ENCODE measurements at regions not wholly inside any gene's neighbourhood (a gene's known extent, or its start where the extent isn't known, plus 50 kb on each side); places are given as distances from the start of the nearest gene placed in this dataset.

DNA sequence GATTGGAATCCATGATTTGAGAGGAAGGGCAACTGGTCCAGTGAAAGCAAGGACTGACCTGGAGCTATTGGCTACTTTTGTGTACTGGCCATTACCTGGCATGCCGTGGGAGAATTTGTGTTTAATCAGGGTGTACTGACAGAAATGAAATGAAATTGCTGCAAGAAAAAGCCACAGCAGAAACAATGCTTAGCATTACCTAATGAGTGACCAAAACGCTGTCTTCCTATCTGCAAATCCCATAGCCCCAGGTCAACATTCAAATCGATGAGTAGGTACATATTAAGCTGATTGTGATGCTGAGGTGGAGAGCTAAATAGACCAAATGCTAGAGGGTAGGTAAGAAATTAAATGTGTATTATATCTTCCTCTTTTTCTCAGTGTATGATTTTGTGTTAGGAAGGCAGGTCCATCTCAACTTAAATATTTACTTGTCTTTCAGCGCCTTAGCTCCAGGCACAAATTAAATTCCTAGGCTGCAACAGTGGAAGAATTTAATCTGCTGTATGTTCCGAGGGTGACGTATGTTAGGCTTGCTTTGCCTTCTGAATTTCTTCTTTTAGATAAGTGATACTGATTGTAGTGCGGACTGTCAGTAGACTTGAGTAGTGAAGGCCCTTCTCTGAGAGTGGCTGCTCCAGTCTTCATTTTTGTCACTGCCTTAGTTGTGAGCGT lies 331.1 kb downstream of the SV2B start:
- TF ChIP-seq, protein P1, sequence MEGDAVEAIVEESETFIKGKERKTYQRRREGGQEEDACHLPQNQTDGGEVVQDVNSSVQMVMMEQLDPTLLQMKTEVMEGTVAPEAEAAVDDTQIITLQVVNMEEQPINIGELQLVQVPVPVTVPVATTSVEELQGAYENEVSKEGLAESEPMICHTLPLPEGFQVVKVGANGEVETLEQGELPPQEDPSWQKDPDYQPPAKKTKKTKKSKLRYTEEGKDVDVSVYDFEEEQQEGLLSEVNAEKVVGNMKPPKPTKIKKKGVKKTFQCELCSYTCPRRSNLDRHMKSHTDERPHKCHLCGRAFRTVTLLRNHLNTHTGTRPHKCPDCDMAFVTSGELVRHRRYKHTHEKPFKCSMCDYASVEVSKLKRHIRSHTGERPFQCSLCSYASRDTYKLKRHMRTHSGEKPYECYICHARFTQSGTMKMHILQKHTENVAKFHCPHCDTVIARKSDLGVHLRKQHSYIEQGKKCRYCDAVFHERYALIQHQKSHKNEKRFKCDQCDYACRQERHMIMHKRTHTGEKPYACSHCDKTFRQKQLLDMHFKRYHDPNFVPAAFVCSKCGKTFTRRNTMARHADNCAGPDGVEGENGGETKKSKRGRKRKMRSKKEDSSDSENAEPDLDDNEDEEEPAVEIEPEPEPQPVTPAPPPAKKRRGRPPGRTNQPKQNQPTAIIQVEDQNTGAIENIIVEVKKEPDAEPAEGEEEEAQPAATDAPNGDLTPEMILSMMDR (IDR thresholded peaks at IDR 0.05; ENCODE audit: low read depth, low read length): no peak
- no peak for TF ChIP-seq EZH2phosphoT487 (IDR thresholded peaks at IDR 0.05; ENCODE audit: low read depth)

Data from OCI-LY3 (cell line).